GM12878 (cell line): ENCODE measurements at regions not wholly inside any gene's neighbourhood (a gene's known extent, or its start where the extent isn't known, plus 50 kb on each side); places are given as distances from the start of the nearest gene placed in this dataset.

Experiments
- DPF2 ChIP-seq: fragments of 450-650 bp; IDR thresholded peaks from 2 replicates; pipeline ENCODE4 v1.6.1; 2017; ENCODE audit warnings: mild to moderate bottlenecking
- FOS ChIP-seq: IDR thresholded peaks from 3 replicates; pipeline ENCODE4 v1.6.1; 2011; ENCODE audit warnings: borderline replicate concordance; ENCODE audit not compliant: insufficient read length; ENCODE audit errors: extremely low read depth
- JUNB ChIP-seq: IDR thresholded peaks from 2 replicates; pipeline ENCODE4 v1.6.1; 2016; ENCODE audit warnings: antibody characterized with exemption, mild to moderate bottlenecking
- MYC ChIP-seq: IDR thresholded peaks from 2 replicates; pipeline ENCODE4 v1.6.1; 2011; ENCODE audit warnings: mild to moderate bottlenecking, low read length, moderate library complexity, inconsistent platforms; ENCODE audit not compliant: insufficient read depth, insufficient replicate concordance, insufficient read length, severe bottlenecking
- TF ChIP-seq, protein P1 (sequence below), 3 experiments: IDR thresholded peaks in 2 of 3; conservative IDR thresholded peaks in 1 of 3; 2 replicates each; pipeline ENCODE4 v1.5.1; 2011; ENCODE audit warnings: low read depth in 3 of 3, low read length in 3 of 3, mild to moderate bottlenecking in 3 of 3, control low read depth in 2 of 3, moderate library complexity in 2 of 3, inconsistent platforms in 1 of 3, mixed read lengths in 1 of 3; ENCODE audit not compliant: control insufficient read depth in 2 of 3, insufficient read depth in 1 of 3; ENCODE audit errors: extremely low read depth in 1 of 3

DNA sequence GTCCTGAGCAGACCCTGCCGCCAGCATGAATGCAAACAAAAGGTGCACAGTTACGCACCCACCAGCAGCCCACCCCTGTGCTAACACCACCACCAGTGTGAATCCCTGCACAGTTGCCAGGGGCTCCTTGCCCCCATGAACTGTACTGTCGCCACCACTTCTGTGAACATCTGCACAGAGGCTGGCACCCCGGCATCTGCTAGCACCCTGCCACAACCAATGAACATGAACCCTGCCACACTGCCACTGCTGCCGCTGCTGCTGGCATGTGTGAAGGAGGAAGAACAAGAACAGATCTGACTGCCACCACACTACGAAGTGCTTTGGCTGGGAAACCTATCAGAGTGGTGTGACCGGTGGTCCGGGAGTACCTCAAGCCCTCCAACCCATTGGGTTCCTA, 261.3 kb downstream of the PARM1 start:
- TF ChIP-seq DPF2 (no peak), FOS (no peak), MYC (no peak), JUNB (no peak)
- TF ChIP-seq, protein P1, sequence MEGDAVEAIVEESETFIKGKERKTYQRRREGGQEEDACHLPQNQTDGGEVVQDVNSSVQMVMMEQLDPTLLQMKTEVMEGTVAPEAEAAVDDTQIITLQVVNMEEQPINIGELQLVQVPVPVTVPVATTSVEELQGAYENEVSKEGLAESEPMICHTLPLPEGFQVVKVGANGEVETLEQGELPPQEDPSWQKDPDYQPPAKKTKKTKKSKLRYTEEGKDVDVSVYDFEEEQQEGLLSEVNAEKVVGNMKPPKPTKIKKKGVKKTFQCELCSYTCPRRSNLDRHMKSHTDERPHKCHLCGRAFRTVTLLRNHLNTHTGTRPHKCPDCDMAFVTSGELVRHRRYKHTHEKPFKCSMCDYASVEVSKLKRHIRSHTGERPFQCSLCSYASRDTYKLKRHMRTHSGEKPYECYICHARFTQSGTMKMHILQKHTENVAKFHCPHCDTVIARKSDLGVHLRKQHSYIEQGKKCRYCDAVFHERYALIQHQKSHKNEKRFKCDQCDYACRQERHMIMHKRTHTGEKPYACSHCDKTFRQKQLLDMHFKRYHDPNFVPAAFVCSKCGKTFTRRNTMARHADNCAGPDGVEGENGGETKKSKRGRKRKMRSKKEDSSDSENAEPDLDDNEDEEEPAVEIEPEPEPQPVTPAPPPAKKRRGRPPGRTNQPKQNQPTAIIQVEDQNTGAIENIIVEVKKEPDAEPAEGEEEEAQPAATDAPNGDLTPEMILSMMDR (IDR thresholded peaks at IDR 0.05 in 2 of 3, conservative IDR thresholded peaks at IDR 0.05 in 1 of 3; ENCODE audit: control insufficient read depth in 2 of 3, extremely low read depth in 1 of 3, insufficient read depth in 1 of 3, low read depth in 3 of 3, low read length in 3 of 3) = no peak
